Muscle layer of colon (tissue), 2 donors: ENCODE measurements at regions not wholly inside any gene's neighbourhood (a gene's known extent, or its start where the extent isn't known, plus 50 kb on each side); places are given as distances from the start of the nearest gene placed in this dataset.

ENCODE experiments used
- H3K27ac ChIP-seq: one replicate; pipeline ENCODE4 v1.7.0; 2013; ENCODE audit warnings: low read depth, mild to moderate bottlenecking, low read length, moderate library complexity
- H3K27me3 ChIP-seq, 2 donors: one replicate each; pipeline ENCODE4 v1.7.0; 2013; ENCODE audit warnings: low read length in 2 of 2, mild to moderate bottlenecking in 2 of 2; ENCODE audit not compliant: insufficient read depth in 2 of 2, control insufficient read depth in 1 of 2
- H3K36me3 ChIP-seq: one replicate; pipeline ENCODE4 v1.7.0; 2013; ENCODE audit warnings: mild to moderate bottlenecking, low read length; ENCODE audit not compliant: insufficient read depth
- H3K4me1 ChIP-seq: one replicate; pipeline ENCODE4 v1.7.0; 2013; ENCODE audit warnings: mild to moderate bottlenecking, low read length; ENCODE audit not compliant: insufficient read depth
- H3K4me3 ChIP-seq, 2 donors: one replicate each; pipeline ENCODE4 v1.7.0; 2013; ENCODE audit warnings: low read length in 2 of 2, low read depth in 1 of 2, mild to moderate bottlenecking in 1 of 2, moderate library complexity in 1 of 2
- H3K9ac ChIP-seq: one replicate; pipeline ENCODE4 v1.7.0; 2013; ENCODE audit warnings: low read length
- H3K9me3 ChIP-seq: one replicate; pipeline ENCODE4 v1.7.0; 2013; ENCODE audit warnings: mild to moderate bottlenecking, low read length
- donor health status: abdominal sarcoma.
- donor health status: Adenocarcinoma of cecum.

DNA sequence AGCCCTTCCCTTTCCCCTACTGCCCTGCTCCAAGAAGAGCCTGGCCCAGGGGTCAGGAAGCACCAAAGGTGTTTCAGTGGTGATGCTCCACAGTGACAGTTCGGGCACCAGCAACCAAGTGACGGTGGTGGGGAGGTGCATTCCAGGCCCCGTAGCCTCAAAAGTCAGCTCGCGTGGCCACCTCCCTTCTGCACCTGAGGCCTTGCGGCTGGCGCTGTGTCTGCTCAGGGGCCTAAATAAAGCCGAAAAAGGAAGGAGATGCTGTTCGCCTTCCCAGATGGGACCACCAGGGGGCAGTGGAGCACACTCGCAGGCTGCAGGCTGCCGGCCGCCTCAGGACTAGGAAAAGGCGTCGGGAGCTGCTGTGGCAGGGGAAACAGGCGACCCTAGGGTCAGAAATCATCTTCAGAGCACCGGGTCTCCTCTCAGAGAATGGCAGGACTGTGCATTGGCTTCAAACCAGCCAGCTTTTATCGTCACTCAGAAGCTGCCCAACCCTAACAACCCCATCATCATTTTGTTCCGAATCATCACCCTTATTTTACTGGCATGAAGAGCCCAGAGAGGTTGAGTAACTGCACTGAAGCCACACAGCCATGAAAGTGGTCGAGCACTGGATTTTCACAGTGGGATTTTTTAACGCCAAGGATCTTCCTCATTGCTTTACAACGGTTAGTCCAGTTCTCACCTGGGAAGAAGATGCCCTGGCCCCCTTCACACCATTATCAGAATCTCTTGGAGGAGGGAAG is 213.0 kb upstream of the CELF4 start:
- no peak overlapping the region for H3K27ac ChIP-seq
- no peaks in the 10 kb centered on the region for H3K9me3 ChIP-seq
- H3K9ac ChIP-seq, result no peak overlapping the region
- H3K36me3 ChIP-seq, result no peaks in the 10 kb centered on the region
- H3K4me1 ChIP-seq, result no peaks in the 10 kb centered on the region
- H3K4me3 ChIP-seq, result no peak overlapping the region
- no peaks in the 10 kb centered on the region for H3K27me3 ChIP-seq

DNA sequence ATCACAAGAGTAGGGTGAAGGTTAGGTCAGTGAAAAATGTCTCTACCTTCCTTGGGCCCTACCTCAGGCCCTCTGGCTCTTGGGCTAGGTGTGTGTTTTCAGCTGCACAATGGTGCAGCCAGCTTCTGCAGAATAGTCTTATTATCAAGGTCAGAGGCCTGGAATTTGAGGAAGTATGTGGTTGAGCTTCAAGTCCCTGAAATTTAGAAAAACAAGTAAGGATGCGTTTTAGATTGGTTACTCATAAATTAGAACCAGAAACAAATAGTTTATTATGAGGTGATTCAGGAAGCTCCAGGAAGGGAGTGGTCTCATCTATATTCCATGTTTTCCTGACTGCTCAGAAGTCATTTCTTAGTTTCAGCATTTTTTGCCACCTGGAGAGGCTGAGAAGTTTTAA is 204.2 kb upstream of the CELF4 start:
- no peaks in the 10 kb centered on the region for H3K36me3 ChIP-seq
- no peaks in the 10 kb centered on the region for H3K4me1 ChIP-seq
- no peak overlapping the region for H3K27ac ChIP-seq
- no peaks in the 10 kb centered on the region for H3K9me3 ChIP-seq
- H3K27me3 ChIP-seq, result no peaks in the 10 kb centered on the region
- H3K9ac ChIP-seq, result no peak overlapping the region
- H3K4me3 ChIP-seq, result no peak overlapping the region

DNA sequence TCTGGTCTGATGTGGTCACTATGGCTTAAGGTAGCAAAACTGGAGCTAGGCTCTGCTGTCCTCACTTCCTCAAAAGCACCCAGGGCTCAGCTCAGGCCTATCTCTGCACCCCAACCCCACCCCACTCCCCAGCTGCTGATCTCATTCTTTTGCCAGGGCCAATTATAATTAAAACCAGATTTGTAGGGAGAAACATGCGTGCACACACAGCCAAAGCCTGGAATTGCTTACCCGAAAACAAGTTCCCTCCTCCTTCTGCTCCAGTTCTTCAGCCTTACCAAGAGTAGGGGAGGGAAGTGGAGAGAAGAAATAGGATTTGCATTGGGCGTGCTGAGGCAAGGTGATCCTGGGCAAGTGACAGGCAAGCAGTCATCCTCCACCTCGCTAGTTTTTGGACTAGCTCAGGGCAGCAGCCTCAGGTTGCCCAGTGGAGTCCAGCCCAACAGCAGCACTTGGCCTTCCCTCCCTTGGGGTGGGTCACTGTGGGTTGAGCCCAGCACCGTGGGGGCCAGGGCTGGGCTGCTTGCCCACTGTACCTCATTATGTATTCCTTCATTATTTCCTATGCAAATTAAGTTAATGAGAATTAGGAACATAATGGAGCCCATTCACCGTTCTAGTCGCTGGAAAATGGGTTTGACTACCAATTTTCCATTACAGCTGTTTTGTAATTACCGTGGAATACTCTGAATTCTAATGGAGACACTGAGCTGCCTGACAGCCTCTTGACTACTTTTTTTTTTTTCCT is 199.1 kb upstream of the CELF4 start:
- no peak overlapping the region for H3K4me3 ChIP-seq
- no peaks in the 10 kb centered on the region for H3K4me1 ChIP-seq
- no peaks in the 10 kb centered on the region for H3K27me3 ChIP-seq
- no peak overlapping the region for H3K9ac ChIP-seq
- H3K27ac ChIP-seq, result no peak overlapping the region
- no peaks in the 10 kb centered on the region for H3K36me3 ChIP-seq
- no peaks in the 10 kb centered on the region for H3K9me3 ChIP-seq

DNA sequence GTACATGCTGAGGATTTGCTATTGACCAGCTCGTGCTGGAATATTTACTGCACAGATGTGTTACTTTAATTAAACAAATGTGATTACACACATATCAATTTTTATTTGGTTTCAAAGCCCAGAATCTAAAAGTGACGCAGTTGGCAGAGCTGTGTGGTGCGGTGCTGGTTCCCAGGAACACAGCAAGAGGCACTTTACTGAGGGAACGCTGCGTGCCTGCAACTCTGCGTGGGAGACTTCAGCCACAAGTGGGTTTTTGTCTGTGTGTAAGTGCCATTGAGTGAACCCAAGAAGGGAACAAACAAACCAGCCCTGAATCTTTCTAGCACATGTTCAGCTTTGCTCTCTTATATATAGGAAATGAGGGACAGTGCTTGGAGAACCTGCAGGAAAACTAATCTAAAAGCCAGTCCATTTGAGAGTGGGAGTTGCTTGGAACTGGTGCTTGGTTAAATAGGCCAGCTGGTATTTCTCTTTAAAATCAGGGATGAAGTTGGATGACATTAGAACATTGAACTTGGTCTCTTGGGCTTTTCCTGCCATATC is 196.6 kb upstream of the CELF4 start:
- Histone ChIP-seq H3K9me3 (no peaks in the 10 kb centered on the region), H3K27me3 (no peaks in the 10 kb centered on the region), H3K27ac (no peak overlapping the region), H3K4me3 (no peak overlapping the region), H3K4me1 (no peaks in the 10 kb centered on the region), H3K36me3 (no peaks in the 10 kb centered on the region), H3K9ac (no peak overlapping the region)

DNA sequence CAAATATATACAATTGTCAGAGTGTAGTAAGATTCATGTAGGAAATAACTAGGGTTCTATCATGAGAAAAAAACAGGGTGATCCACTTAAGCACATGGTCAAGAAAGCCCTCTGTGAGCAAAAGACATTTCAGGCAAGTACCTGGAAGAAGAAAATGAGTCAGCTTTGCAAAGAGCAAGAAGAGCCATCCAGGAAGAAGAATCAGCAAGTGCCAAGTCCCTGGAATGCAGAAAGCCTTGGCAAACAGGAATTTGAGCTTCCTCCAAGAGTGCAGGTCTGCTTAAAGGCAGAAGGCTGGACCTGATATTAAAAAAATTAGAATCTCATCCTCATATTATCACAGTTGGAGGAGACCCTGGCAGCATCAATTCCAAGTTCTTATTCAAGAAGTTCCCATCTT is 188.5 kb upstream of the CELF4 start:
- Histone ChIP-seq H3K4me1 (no peaks in the 10 kb centered on the region), H3K9ac (no peak overlapping the region)

DNA sequence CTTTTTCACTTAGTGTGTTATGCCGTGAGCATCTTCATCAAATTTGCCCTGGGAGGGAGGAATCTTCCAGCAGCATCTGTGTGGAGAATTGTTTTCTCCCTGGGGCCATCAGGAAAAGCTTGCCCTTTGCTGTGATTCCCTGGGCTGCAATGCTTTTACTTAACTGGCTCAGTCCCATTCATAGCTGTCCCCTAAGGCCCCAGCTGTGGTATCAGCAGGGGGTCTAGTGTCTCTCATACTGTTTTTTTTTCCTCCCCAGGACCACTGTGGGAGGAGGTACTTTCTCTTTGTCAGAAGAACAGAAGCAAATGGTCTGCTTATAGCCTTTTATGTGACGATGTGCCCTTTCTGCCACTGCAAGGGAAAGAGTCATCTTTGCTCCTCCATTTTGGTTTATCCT is 176.8 kb upstream of the CELF4 start:
- no peak overlapping the region for H3K27ac ChIP-seq
- no peaks in the 10 kb centered on the region for H3K36me3 ChIP-seq
- H3K9ac ChIP-seq, result no peak overlapping the region
- no peaks in the 10 kb centered on the region for H3K9me3 ChIP-seq
- no peak overlapping the region for H3K4me3 ChIP-seq
- no peaks in the 10 kb centered on the region for H3K4me1 ChIP-seq
- no peaks in the 10 kb centered on the region for H3K27me3 ChIP-seq

More for the DNA sequence above, 188.5 kb upstream of the CELF4 start:
- H3K27ac ChIP-seq, result no peak overlapping the region
- no peaks in the 10 kb centered on the region for H3K9me3 ChIP-seq
- H3K36me3 ChIP-seq, result no peaks in the 10 kb centered on the region
- no peak overlapping the region for H3K4me3 ChIP-seq
- H3K27me3 ChIP-seq, result no peaks in the 10 kb centered on the region

DNA sequence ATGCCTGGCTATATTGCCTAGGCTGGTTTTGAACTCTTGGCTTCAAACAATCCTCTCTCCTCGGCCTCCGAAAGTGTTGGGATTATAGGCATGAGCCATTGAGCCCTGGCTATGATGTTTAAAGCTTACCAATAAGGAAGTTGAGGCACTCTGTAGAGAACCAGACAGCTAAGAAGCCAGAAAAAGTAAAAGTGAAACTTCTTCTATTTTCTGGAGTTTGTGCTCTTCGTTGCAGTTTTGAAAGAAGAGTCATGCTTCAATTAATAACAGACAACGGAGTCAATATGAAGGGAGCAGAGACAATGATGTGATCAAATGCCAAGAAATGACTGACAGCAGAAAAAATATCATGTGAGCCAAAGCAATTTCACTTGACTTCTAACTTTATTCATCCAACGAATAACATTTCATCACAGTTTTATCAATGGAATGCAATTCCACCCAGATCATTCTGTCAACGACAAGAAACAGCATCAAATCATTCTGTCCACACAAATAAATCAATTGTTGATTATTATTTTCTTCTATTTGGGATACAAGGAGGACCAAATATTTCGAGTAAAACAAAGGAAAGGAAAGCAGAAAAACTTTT is 175.5 kb upstream of the CELF4 start:
- Histone ChIP-seq H3K9ac (no peak overlapping the region), H3K4me3 (no peak overlapping the region), H3K27ac (no peak overlapping the region), H3K4me1 (no peaks in the 10 kb centered on the region), H3K27me3 (no peaks in the 10 kb centered on the region), H3K9me3 (no peaks in the 10 kb centered on the region), H3K36me3 (no peaks in the 10 kb centered on the region)

DNA sequence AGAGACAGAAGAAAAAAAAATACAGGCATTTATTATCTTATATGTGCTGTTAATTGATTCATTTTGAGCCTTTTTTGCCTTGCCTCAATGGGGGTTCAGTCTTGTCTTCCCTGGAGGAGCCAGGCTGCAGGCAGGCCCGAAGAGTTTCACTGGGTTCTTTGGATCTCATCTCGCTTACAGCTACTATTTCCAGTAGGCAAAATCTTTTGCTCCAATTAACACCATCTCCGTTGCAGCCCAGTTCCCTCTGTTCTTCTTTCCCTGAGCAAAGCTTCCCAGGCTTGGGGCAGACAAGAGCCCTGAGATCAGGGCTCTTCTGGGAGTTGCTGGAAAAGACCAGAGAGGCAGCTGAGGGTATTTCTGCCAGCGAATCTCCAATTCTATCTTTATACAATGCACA is 168.8 kb upstream of the CELF4 start:
- Histone ChIP-seq H3K4me1 (no peaks in the 10 kb centered on the region), H3K27ac (no peak overlapping the region), H3K9me3 (no peaks in the 10 kb centered on the region), H3K4me3 (no peak overlapping the region), H3K27me3 (no peaks in the 10 kb centered on the region), H3K36me3 (no peaks in the 10 kb centered on the region), H3K9ac (no peak overlapping the region)

DNA sequence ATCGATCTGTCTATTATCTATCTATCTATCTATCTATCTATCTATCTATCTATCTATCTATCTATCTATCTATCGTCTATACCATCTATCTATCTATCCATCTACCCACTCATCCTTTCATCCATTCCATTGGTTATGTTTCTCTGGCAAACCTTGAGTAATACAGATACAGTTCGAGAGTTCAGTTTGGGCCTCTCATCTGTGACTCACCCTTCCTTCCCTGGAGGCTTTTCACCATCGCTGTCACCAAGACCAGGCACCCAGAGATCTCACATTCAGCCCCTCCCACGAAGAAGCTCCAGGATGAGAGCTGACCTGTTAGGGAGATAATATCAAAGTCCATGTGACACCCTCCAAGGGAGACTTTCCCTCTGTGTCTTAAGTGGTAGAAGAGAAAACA is 164.1 kb upstream of the CELF4 start:
- H3K27me3 ChIP-seq, result no peaks in the 10 kb centered on the region
- H3K4me3 ChIP-seq, result no peak overlapping the region
- no peaks in the 10 kb centered on the region for H3K4me1 ChIP-seq
- no peak overlapping the region for H3K27ac ChIP-seq
- H3K9me3 ChIP-seq, result no peaks in the 10 kb centered on the region
- no peak overlapping the region for H3K9ac ChIP-seq
- no peaks in the 10 kb centered on the region for H3K36me3 ChIP-seq

DNA sequence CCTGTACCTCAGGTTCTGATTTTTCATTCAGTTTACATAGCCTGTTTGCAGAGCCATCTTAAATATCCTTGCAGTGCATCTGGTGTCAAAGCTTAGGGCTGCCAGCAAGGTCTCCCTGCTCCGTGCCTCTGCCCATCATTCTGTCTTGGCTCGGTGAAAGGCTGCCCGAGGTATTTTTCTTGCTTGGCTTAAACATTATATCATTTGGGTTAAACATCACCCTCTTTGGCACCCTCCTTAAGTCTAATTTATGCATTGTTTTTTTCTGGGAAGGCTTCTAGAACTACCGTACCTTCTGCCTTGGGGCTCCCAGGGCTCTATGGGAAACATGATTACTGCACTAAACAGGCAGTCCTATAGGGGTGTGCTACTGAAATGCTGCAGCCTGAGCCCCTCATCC is 158.6 kb upstream of the CELF4 start:
- Histone ChIP-seq H3K4me1 (no peaks in the 10 kb centered on the region), H3K27ac (no peak overlapping the region), H3K36me3 (no peaks in the 10 kb centered on the region), H3K9ac (no peak overlapping the region), H3K27me3 (no peaks in the 10 kb centered on the region), H3K4me3 (no peak overlapping the region), H3K9me3 (no peaks in the 10 kb centered on the region)

DNA sequence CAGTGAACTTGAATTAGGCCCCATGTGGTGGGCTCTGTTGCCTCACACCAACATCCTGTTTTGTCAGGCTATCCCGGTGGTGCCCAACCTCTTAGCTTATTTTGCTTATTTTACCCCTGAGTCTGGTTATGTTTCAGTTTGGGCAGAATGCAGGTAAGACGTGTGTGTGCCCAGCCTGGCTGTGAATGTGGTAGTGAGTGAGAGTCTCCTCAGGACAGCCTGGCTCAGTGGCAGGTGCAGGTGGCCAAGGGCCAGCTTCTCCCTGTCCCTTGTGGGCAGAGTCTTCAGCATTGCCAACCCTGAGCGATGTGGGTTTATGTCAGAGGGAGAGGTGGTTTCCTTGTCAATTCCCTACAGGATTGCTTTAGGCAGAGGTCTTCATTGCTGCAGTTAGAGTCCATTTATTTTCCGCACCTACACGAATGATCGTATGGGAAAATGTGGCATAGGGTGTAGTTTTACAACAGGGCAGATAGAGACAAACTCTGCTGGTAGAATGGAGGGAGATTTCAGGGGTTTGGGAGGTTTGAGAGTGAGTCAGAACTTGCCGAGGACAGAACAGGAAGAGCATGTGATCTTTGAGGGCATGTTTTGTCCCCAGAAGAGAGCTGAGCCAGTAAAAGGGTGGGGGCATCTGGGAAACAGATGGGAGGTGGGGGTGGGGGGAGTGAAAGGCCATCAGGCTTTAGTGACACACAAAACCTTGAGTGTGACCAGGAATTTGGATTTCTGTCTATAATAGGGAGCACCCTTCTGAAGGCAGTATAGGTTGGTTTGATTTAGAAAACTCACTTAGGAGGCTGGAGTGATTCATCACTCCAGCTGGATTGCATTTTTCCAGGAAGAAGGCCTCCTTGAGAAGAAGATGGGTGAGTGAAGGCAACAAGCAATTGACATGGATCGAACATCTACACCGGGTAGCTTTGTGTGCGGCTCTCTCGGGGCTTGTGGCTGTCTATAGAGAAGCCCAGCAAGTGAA is 156.2 kb upstream of the CELF4 start:
- Histone ChIP-seq H3K9ac (no peak overlapping the region), H3K27ac (no peak overlapping the region), H3K9me3 (no peaks in the 10 kb centered on the region), H3K4me1 (no peaks in the 10 kb centered on the region), H3K36me3 (no peaks in the 10 kb centered on the region), H3K27me3 (no peaks in the 10 kb centered on the region), H3K4me3 (no peak overlapping the region)
